Ishikawa (cell line): ENCODE measurements at regions not wholly inside any gene's neighbourhood (a gene's known extent, or its start where the extent isn't known, plus 50 kb on each side); places are given as distances from the start of the nearest gene placed in this dataset.

ENCODE experiments used
- CEBPB ChIP-seq: IDR thresholded peaks from 2 replicates; pipeline ENCODE4 v1.6.1; 2012
- CREB1 ChIP-seq: IDR thresholded peaks from 2 replicates; pipeline ENCODE4 v1.6.1; 2012; ENCODE audit warnings: low read depth
- EGR1 ChIP-seq: IDR thresholded peaks from 2 replicates; pipeline ENCODE4 v1.6.1; 2012
- EP300 ChIP-seq: IDR thresholded peaks from 2 replicates; pipeline ENCODE4 v1.6.1; 2012; ENCODE audit warnings: borderline replicate concordance
- FOXM1 ChIP-seq: IDR thresholded peaks from 2 replicates; pipeline ENCODE4 v1.6.1; 2012; ENCODE audit warnings: low read depth, borderline replicate concordance
- MAX ChIP-seq: IDR thresholded peaks from 2 replicates; pipeline ENCODE4 v1.6.1; 2012
- NFIC ChIP-seq: IDR thresholded peaks from 2 replicates; pipeline ENCODE4 v1.6.1; 2012
- RAD21 ChIP-seq: IDR thresholded peaks from 2 replicates; pipeline ENCODE4 v1.6.1; 2012; ENCODE audit warnings: low read depth
- REST ChIP-seq: IDR thresholded peaks from 2 replicates; pipeline ENCODE4 v1.6.1; 2012; ENCODE audit warnings: low read depth, mild to moderate bottlenecking
- TAF1 ChIP-seq: IDR thresholded peaks from 2 replicates; pipeline ENCODE4 v1.6.1; 2012; ENCODE audit warnings: low read depth, mild to moderate bottlenecking
- TCF12 ChIP-seq: IDR thresholded peaks from 2 replicates; pipeline ENCODE4 v1.6.1; 2012; ENCODE audit warnings: low read depth
- TEAD4 ChIP-seq: IDR thresholded peaks from 2 replicates; pipeline ENCODE4 v1.6.1; 2012
- USF1 ChIP-seq: IDR thresholded peaks from 2 replicates; pipeline ENCODE4 v1.6.1; 2012
- YY1 ChIP-seq: IDR thresholded peaks from 2 replicates; pipeline ENCODE4 v1.6.1; 2012; ENCODE audit warnings: low read depth
- ZBTB7A ChIP-seq: IDR thresholded peaks from 2 replicates; pipeline ENCODE4 v1.6.1; 2012; ENCODE audit warnings: low read depth

- TF ChIP-seq CREB1: no peak
- no peak for TF ChIP-seq FOXM1
- TF ChIP-seq MAX: no peak
- TF ChIP-seq YY1: no peak
- no peak for TF ChIP-seq TCF12
- TF ChIP-seq EGR1: no peak
- no peak for TF ChIP-seq RAD21
- no peak for TF ChIP-seq USF1
- no peak for TF ChIP-seq REST
- no peak for TF ChIP-seq NFIC
- no peak for TF ChIP-seq ZBTB7A
- TF ChIP-seq CEBPB: no peak
- TF ChIP-seq TEAD4: no peak
- TF ChIP-seq TAF1: no peak
- TF ChIP-seq EP300: no peak
Observed at GRCh38 chr10:54983255-54983654, 182.2 kb upstream of the PCDH15 start.

GRCh38 chr10:54962134-54962900 lies 161.3 kb upstream of the PCDH15 start:
- TF ChIP-seq CREB1 (no peak), TAF1 (no peak), ZBTB7A (no peak), EP300 (no peak), YY1 (no peak), EGR1 (no peak), NFIC (no peak), RAD21 (no peak), REST (no peak), FOXM1 (no peak), TEAD4 (no peak), CEBPB (no peak), MAX (no peak), USF1 (no peak), TCF12 (no peak)

GRCh38 chr10:54961040-54961439 lies 160.0 kb upstream of the PCDH15 start:
- no peak for TF ChIP-seq TEAD4
- TF ChIP-seq ZBTB7A: no peak
- no peak for TF ChIP-seq TAF1
- no peak for TF ChIP-seq NFIC
- no peak for TF ChIP-seq RAD21
- TF ChIP-seq TCF12: no peak
- no peak for TF ChIP-seq CEBPB
- TF ChIP-seq FOXM1: no peak
- TF ChIP-seq MAX: no peak
- TF ChIP-seq CREB1: no peak
- no peak for TF ChIP-seq USF1
- TF ChIP-seq REST: no peak
- TF ChIP-seq EP300: no peak
- no peak for TF ChIP-seq YY1
- no peak for TF ChIP-seq EGR1
